Non-pigmented ciliary epithelial cell (primary cell): ENCODE measurements at regions not wholly inside any gene's neighbourhood (a gene's known extent, or its start where the extent isn't known, plus 50 kb on each side); places are given as distances from the start of the nearest gene placed in this dataset.
"Not testable (repeated sequence)": the region's sequence is repeated elsewhere in the genome, so short reads cannot be mapped to it uniquely, and the experiment has no call there.

ENCODE experiments used
- DNase-seq: peaks from one replicate; pipeline ENCODE4 v3.0.0-alpha.2; 2010; ENCODE audit warnings: low read depth

DNA sequence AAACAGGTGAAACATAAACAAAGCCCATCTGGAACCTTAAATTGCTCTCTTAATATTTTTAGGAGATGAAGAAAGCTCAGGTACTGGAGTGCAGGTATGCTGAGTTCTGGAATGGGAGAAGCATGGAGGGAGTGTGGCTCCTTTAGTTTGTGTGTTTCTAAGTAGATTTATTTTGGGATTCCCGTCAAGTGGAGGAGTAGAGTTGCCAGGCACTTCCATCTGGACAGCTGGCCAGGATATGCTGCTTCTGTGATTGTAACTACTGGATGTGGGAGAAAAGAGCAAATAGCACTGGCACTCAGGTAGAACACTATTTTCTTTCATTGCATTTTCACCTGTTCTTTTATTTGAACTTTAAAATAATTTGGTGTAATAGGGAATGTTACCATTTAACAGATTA lies 182.3 kb upstream of the MAST4 start:
- no peak for DNase-seq

DNA sequence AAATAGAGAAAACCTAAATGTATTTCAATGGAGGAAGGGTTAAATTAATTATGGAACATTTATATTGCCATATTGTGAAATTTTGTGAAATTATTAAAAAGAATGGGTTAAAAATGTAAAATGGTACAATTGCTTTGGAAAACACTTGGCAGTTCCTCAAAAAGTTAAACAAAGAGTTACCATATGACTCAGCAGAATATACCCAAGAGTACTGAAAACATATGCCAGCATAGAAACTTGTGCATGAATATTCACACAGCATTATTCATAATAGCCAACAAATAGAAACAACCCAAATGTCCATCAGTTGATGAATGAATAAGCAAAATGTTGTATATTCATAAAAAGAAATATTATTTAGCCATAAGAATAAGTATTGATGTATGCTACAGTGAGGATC lies 181.0 kb upstream of the MAST4 start:
- DNase-seq, result no peak

DNA sequence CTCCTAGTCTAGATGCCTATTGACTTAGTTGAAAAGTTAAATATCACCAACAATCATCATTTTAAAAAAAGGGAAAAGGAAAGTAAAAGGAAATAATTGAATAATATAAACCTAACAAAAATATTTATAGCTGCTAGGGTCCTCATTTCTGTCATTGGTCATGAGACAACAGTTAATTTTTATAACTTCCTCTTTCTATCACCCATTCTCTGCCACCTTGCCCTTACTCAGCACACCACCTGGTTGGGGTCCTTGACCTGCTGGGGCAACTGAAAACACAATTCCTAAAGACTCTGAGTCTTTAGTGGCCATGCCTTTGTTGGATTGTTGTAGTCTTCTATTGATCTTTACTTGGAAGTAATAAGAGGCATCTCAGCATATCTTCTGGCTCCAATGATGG lies 179.5 kb upstream of the MAST4 start:
- no peak for DNase-seq

DNA sequence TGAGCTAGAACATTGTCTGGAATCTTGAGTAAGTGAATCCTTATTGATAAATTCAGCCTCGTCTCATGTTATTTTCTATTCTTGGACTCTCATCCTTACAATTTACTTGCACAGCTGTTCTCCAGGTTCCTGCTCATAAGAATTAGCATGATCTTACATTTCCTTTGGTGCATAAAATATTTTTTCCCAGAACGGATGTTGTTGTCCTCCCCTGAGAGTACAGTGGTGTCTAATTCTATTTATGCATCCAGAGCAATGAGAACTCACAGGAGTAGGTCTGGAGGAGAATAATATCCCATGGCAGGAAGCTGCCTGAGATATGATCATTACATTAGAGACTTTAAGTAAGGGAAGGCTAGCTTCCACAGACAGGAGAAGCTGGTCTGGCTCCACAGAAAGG lies 178.4 kb upstream of the MAST4 start:
- no peak for DNase-seq

DNA sequence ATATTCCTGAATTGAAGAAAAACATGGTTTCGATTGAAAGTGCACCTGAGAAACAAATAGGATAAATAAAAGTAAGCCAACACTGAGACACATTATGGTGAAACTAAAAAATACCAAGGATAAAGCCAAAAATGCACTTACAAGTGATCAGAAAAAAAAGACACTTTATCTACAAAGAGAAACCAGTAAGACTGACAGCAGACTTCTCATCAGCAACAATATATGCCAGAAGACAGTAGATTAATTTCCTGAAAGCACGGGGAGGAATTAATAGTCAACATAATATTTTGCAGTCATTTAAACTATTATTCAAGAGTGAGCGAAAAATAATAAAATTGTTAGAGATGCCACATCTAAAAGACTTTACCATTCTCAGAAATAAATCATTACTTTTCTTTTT lies 172.7 kb upstream of the MAST4 start:
- no peak for DNase-seq

DNA sequence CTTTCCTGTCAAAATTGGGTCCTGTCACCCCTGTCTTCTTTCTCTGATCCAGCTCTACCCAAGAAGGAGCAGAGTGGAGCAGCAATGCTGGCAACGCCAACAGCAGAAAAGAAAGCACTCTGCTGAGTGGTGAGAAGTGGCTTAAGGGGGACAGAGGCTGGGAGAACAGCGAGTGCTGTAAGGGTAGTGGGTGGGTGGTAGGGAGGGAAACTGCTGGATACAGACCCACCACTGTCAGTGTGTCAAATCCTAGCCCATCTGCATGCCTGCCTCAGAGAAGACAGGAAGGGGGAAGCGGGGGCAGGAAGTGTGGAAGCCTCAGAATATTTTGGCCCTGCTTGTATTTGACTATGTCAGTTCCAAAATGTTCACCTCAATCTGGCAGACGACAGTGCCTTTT lies 170.4 kb upstream of the MAST4 start:
- DNase-seq, result no peak

DNA sequence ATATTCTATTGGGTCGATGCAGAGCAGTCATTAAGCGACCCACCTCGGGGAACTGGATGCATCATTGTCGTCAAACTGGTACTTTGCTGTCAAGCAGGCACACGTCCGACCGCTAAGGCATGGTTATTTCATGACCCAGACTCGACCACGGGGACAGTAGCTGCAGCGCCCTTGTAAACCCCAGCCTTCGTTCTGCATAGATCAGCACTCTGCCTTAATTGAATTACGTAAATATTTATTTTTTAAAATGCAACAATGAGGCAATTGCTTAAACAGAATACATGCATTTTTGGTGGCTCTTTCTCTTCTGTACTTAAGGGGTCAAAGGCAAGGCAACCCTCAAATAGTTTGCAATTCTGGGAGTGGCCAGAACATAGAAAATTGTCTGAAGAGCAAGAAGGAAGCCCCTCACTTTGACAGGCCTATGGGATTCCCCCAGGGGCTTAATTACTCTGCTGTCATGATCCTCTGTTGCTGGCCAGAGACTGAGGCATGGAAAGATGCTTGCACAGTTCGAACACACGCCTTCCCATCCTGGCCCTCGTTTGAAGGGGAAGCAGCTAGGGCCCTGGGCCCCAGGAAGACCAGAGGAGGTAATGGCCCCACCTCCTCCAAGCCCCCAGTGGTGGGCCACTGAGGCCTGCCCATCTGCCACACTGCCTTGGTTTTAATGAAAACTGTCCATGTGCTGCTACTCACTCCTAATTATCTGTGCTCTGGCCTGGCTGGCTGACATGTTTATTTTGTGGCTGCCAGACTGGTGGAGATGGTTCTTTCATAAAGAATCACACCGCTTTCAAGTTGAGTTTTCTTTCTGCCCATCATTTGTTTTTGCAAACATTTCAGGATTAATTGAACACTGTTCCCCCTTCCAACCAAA lies 169.7 kb upstream of the MAST4 start:
- no peak for DNase-seq

DNA sequence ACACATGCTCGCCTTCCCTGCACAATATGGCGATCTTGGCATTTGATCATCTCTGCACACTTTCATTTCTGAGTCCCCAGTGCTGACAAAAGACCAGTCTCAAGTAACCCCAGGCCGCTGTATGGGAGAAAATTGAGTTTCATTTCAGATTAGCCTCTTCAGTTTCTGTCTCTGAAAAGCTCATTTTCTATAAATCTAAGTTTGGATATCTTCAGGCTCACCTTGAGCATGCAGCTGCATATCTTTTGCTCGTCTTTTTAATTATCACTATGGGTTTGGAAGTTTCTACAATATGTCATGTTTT lies 169.1 kb upstream of the MAST4 start:
- DNase-seq, result no peak

DNA sequence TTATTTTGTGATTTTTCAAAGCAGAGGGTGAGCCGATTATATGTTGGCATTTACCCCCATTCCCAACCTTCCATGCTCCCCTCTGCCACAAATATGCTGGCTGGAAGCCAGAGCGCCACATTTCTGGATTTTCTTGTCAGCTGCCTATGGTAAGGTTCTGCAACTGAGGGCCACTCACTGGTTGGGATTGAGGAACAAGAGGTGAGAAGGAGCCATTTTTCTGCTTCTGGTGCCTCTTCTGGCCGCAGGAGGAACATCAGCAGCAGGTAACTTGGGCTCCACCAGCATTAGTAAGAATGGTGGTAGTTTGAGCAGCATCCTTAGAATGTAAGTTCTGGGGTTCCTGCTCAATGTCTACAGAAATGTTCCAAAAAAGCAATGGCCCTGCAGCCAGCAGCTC lies 159.5 kb upstream of the MAST4 start:
- no peak for DNase-seq

DNA sequence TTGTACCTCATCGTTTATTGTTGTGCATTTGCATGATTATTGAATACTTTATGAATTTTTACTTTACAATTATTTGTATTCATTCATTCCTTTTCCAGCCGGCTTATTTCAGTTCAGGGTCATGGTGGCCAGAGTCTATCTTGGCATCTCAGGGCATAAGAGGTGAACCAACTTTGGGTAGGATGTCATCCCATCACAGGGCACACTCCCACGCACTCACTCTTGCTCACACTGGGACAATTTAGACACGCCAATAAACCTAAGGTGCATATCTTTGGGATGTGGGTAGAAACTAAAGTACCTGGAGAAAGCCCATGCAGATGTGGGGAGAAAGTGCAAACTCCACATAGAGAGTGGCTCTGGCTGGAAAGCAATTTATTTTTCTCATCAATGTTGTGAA lies 158.1 kb upstream of the MAST4 start:
- no peak for DNase-seq

DNA sequence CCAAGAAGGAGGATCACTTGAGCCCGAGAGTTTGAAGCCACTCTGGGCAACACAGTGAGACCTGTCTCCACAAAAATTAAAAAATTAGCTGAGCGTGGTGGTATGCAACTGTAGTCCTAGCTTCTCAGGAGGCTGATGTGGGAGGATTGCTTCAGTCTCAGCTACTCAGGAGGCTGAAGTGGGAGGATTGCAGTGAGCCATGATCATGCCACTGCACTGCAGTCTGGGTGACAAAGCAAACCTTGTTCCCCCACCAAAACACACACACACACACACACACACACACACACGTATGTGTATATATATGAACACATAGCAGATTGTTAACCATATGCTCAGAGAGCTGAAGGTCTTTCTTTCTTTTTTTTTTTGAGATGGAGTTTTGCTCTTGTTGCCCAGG lies 157.5 kb upstream of the MAST4 start:
- DNase-seq, result no peak

DNA sequence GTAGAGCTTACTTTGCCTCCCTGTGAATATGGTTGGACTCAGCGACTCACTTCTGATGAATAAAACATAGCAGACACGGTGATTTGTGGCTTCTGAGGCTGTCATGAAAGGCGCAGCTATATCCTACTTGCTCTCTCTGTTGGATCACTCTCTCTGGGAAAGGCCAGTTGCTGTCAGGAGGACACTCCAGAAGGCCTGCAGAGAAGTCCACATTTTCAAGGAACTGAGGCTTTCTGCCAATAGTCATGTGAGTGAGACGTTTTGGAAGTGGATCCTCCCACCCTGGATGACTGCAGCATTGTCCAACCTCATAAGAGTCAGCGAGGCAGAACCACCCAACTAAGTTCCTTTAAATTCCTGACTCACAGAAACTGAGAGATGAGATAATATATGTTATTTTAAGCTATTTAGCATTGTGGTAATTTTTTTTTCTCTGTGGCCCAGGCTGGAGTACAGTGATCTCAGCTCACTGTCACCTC lies 156.0 kb upstream of the MAST4 start:
- no peak for DNase-seq

DNA sequence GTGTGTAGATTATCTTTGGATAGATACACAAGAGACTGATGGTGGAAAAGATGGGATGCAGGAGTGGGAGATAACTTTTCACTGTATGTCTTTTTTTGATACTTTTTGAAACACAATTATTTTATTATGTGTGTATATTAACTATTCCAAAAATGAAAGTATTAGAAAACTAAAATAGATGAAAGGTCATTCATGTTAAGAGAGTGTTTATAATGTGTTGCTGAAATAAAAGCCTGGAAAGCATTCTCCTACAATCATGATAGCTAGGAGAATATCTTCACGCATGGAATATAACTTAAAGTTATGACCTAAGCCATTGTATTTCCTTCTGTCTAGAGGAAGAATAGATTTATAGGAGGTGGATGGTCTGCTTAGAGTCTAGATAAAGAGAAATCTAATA lies 154.8 kb upstream of the MAST4 start:
- DNase-seq, result no peak

DNA sequence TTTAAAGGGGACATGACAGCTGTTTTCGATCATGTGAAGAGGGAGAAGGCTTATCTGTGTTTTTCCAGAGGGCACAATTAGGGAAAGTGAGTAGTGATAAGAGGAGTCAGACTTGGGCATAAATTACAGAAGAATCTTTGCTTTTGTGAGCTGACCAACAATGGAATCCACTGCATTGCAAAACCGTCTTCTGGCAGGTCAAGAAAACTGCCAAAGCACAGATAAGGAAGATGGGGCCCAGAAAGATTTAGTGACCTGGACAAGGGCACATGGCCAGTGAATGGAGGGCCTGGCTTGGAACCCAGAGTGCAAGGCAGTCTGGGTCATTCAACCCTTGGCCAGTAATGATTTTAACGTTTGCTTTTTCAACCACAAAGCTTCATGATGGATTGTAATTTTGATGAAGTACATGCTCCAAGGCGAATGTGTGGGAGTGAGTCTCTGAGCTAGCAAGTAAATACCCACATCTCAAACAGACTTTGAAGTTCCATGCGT lies 153.2 kb upstream of the MAST4 start:
- DNase-seq, result no peak

DNA sequence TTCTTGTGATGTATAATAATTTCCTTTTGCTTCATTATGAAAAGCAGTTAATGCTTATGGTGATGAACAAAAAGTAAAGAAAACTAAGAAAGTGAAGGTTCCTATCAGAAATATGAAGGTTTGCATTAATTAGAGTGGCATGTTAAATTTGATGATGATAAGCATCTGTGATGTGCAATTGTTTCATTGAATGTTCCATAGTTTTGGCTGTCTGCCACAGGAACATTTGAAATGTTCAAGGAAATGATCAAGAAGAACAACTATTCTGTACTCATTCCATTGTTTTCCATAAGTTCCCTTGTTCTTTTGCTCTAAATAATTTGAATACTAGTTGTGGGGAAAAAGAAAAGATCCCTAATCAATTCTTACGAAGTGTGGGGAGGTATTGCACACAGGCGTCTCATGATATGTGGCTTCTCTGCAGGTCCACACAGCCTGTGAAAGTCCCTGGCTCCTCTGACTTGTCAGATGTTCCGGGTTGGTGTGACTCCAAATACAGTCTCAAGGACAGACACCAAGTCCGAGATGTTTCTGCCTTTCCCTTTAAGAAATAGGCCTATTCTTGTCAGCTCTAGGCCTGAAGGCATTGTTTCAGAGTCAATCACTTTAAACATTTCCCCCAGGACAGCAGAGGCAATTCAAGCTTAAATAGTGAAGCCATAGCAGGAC lies 152.6 kb upstream of the MAST4 start:
- no peak for DNase-seq

DNA sequence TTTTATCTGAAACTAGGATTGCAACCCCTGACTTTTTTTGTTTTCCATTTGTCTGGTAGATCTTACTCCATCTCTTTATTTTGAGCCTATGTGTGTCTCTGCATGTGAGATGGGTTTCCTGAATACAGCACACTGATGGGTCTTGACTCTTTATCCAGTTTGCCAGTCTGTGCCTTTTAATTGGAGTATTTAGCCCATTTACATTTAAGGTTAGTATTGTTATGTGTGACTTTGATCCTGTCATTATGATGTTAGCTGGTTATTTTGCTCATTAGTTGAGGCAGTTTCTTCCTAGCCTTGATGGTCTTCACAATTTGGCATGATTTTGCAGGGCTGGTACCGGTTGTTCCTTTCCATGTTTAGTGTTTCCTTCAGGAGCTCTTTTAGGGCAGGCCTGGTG lies 148.1 kb upstream of the MAST4 start:
- DNase-seq, result not testable (repeated sequence)

DNA sequence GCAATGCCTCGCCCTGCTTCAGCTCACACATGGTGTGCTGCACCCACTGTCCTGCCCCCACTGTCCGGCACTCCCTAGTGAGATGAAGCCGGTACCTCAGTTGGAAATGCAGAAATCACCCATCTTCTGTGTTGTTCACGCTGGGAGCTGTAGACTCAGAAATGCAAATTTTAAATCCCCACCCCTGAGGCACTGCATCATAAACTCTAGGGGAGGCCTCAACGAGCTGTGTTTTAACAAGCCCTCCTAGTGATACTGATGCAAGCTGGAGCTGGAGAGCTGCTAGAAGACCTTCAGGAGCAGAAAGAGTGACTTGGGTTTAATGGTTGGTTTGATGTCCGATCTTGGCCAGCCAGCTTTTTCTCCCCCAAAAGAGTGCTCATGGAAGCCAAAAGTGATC lies 146.0 kb upstream of the MAST4 start:
- no peak for DNase-seq

DNA sequence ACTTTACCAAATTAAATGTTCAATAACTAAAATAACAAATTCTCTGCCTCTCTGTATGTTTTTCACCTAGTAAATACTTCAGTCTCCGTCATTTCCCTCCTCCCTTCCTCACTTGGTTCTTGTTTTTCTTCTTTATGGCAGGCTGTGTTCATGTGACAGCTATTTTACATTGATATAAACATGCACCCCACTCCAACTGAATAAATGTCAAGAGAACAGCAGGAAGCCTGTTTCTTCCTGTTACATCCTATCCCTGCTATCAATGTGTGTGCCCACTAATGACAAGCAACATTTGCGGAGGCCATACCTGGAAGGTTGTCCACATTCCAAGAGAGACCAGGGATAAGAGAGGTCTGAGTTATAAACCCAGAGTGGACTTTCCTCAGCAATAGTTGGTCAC lies 145.2 kb upstream of the MAST4 start:
- DNase-seq, result no peak

DNA sequence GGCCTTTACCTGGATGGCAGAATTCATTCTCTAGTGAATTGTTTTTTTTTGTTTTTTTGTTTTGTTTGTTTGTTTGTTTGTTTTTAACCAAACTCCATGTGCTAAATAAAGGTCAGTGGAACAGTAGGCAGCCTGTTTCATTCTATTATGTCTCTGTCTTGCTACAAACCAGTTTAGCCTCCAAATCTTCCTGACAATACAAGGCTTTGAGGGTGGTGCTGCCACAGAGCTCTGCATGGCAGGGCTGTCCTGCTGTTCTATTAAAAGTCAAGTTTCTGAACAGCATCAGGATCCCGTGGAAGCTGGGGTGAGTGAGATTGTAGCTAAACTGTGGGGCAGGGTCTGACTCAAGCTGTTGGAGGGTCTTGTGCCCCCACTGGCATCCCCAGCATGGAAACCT lies 144.1 kb upstream of the MAST4 start:
- DNase-seq, result no peak

DNA sequence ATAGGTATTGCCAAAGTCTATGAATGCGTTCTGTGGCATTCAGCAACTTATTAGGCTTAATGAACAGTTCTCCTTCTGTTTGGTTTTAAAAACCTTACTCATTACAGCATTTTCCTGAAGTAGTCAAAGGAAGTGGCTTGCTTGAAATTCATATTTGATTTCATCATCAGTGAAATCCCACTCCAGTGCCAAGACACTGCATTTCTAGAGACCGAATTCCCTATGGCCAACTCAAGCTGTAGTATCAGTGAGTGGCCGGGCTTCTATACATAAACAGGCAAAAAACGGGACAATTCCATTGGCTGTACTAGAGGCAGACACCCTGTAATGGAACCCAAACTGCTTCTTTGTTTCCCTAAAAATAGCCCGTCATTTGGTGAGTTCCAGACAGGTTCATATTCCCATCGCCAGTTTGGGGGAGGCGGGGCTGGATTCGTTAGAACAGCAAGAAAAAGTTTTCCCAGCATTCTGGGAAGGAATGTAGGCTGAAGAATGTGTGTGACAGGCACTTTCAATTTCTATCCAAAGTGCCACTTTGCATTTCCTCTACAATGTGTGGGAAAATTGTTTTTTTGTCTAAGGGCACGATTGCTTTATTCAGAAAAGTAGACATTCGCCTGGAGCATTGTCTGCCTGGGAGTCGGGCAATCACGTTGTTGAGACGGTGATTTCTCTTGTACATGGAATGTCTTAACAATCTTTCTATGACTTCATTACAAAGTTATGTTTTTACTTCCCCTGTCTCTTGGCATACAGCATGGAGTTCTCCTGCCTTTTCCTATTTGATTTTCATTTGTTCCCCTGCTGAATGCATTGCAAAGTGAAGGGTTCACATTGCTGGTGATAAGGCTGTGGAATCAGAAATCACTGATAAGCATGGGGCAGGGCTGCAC lies 141.8 kb upstream of the MAST4 start:
- DNase-seq, result no peak

DNA sequence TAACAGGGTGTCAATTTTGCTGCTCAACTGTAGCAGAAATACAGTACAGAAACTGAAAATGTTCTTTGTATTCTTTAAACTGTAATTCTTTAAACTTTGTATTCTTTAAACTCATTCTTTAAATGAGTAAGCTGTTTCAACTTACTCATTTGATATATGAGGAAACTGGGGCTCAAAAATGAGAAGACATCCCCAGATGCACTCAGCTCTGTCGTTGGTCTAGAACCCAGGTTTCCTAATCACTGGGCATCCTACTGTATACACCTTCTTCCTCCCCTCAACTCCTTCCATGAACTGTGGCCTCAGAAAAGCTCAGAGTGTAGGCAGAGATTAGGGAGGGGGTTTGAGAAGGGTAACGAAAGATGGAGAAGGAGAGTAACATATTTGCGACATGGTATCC lies 136.5 kb upstream of the MAST4 start:
- no peak for DNase-seq

DNA sequence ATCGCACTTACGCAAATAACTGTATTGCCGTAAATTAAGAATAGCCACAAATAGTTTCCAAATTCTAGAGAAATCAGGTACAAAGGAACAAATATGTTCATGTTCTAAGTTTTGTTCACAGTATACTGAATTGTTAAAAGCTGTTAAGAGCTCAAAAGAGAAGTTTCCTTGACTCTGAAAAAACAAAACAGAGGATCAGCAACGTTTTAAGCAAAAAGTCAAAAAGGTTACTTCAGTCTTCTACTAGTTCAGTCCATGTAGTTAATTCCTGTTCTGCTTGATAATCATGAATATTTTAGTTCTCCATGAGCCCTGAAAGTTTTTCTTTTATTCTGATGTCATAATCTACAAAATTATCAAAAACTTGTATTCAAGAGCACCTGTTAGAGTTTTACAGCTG lies 128.6 kb upstream of the MAST4 start:
- no peak for DNase-seq

DNA sequence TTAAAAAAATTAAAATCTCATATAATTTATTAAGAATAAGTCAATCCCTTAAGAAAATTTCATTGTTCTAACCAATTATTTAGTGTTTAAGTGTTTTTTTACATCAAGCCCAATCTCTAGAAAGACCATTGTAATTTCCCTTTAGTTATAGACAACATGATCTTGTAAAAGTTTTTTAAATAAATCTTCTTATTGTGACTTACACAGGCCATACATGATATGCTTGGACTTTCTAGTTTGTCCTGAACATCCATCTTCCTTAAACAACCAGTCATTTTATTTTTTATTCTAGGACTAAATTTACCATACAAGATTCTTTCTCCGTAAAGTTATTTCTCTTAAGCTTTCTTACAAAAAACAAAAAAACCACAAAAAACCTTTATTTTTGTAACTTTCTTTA lies 126.5 kb upstream of the MAST4 start:
- no peak for DNase-seq
